ENCODE measurements at regions not wholly inside any gene's neighbourhood (a gene's known extent, or its start where the extent isn't known, plus 50 kb on each side); places are given as distances from the start of the nearest gene placed in this dataset.

DNA sequence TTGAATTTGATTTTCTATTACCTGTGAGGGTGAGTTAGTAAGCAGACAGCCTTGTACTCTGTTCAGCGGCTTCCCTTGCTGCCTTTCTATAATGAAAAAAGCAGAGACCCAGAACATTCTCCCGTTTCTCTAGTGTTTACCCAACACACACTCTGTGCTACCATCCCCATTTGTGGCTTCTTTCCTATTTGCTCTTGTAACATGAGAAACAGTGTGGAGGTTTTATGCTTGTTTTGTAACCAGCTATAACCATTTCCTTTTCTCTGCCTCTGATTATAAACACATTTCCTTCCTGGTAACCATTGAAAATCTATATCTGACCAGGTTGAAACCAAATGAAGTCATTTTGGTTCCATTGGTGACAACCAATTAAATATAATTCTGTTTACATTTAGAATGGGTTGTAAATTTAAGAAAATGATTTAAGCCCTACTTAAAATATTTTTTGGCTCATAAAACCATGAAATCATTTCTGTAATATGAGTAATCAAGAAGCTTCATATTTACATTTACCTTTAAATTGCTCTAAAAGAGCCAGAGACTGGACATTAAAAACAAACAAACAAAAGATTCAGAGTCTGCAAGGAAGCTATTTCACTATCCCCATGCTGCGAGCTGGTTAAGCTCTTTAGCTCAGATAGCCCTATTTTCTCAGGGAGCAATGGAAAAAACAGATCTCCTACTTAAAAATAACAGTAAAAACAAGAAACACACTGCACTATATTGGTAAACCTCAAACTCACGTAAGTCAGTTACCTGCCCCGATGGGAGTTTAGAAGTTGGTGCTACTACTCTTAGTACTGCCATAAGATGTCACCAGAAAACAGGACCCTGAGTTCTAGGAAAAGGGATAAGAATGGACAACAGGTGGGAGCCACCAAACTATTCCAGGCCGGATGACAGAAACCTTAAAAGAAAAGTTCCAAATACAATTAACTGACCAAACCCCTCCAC is 206.5 kb upstream of the EEA1 start:
- TF ChIP-seq, protein P1, sequence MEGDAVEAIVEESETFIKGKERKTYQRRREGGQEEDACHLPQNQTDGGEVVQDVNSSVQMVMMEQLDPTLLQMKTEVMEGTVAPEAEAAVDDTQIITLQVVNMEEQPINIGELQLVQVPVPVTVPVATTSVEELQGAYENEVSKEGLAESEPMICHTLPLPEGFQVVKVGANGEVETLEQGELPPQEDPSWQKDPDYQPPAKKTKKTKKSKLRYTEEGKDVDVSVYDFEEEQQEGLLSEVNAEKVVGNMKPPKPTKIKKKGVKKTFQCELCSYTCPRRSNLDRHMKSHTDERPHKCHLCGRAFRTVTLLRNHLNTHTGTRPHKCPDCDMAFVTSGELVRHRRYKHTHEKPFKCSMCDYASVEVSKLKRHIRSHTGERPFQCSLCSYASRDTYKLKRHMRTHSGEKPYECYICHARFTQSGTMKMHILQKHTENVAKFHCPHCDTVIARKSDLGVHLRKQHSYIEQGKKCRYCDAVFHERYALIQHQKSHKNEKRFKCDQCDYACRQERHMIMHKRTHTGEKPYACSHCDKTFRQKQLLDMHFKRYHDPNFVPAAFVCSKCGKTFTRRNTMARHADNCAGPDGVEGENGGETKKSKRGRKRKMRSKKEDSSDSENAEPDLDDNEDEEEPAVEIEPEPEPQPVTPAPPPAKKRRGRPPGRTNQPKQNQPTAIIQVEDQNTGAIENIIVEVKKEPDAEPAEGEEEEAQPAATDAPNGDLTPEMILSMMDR (IDR thresholded peaks at IDR 0.05; ENCODE audit: insufficient read depth, low read depth, low read length) = no peak
- no peak for TF ChIP-seq EZH2 (IDR thresholded peaks at IDR 0.05; ENCODE audit: insufficient read depth, low read length)

All from astrocyte (in vitro differentiated cells and primary cell).